Aorta (tissue), 5 donors: ENCODE measurements at regions not wholly inside any gene's neighbourhood (a gene's known extent, or its start where the extent isn't known, plus 50 kb on each side); places are given as distances from the start of the nearest gene placed in this dataset.

ENCODE experiments used
- ATAC-seq: fragments of 200-7000 bp; cut with Tn5 transposase; one replicate; pipeline ENCODE4 v1.9.1; 2022; ENCODE audit warnings: moderate library complexity; ENCODE audit not compliant: low FRiP score
- DNase-seq, 2 donors: peaks; one replicate each; pipeline ENCODE4 v3.0.0-alpha.2; 2020
- H3K27ac ChIP-seq, 2 donors: one replicate each; pipeline ENCODE4 v1.5.1; 2013; ENCODE audit warnings: low read length in 2 of 2, mild to moderate bottlenecking in 2 of 2, moderate library complexity in 2 of 2, control low read depth in 1 of 2, inconsistent platforms in 1 of 2, low read depth in 1 of 2
- H3K27me3 ChIP-seq, 2 donors: one replicate each; pipeline ENCODE4 v1.6.1; 2013; ENCODE audit warnings: control low read depth in 1 of 2, low read length in 1 of 2, mild to moderate bottlenecking in 1 of 2, moderate library complexity in 1 of 2; ENCODE audit not compliant: insufficient read depth in 2 of 2, control insufficient read depth in 1 of 2
- H3K36me3 ChIP-seq, 2 donors: one replicate each; pipeline ENCODE4 v1.6.1; 2013; ENCODE audit warnings: control low read depth in 1 of 2, low read length in 1 of 2, mild to moderate bottlenecking in 1 of 2; ENCODE audit not compliant: insufficient read depth in 2 of 2, control insufficient read depth in 1 of 2
- H3K4me1 ChIP-seq, 2 donors: one replicate each; pipeline ENCODE4 v1.6.1; 2013; ENCODE audit warnings: low read length in 2 of 2, control low read depth in 1 of 2, mild to moderate bottlenecking in 1 of 2, moderate library complexity in 1 of 2; ENCODE audit not compliant: insufficient read depth in 2 of 2, control insufficient read depth in 1 of 2
- H3K4me3 ChIP-seq, 2 donors: one replicate each; pipeline ENCODE4 v1.5.1; 2013; ENCODE audit warnings: low read length in 2 of 2, control low read depth in 1 of 2, mild to moderate bottlenecking in 1 of 2
- H3K9me3 ChIP-seq: one replicate; pipeline ENCODE4 v1.6.1; 2013; ENCODE audit warnings: mild to moderate bottlenecking, low read length; ENCODE audit not compliant: control insufficient read depth
- WGBS, 2 donors: extraction: QIAGEN DNeasy Blood & Tissue Kit; methylation state at CpG; one replicate each; pipeline ENCODE4 v1.1.7; 2013; 5-methylcytosine and 5-hydroxymethylcytosine counted together
- intact Hi-C, 2 donors: fragments of 100-400 bp; cut with DNase I; formaldehyde crosslinking; loops; one replicate each; pipeline versions ENCODE4 v1.14.2 to v1.15.0; 2022
- donor health status: healthy with polysubstance abuse.
- donor health status: Bipolar disorder and iron deficiency.
- donor health status: DM: no; HTN: no; CAD: no.
- donor health status: DM: no; HTN: no; CAD: no.
- donor health status: DM: yes; HTN: yes; CAD: no.

DNA sequence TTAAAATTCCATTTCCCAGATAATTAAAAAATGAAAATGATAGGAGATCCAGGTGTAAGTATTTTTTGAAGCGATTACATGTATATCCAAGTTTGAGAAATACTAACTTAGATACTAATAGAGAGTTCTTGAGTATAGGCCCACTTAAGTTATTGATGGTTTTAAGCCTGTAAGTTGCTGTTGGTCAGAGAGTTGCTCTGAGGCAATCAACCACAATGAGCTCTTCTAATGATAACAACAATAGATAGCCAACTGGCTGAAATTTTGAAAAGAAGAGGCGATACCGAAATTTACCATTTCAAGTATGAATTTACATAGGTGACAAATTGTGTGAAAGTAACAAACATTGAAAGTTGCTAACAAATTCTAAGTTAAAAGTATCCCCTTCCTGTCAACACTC lies 209.5 kb downstream of the MANEA start:
- Histone ChIP-seq H3K9me3 (no peaks in the 10 kb centered on the region), H3K4me3 (no peak overlapping the region), H3K4me1 (no peaks in the 10 kb centered on the region), H3K27ac (no peak overlapping the region), H3K36me3 (no peaks in the 10 kb centered on the region), H3K27me3 (no peaks in the 10 kb centered on the region)
- WGBS, 2 donors, result 84 to 90% methylated on average over 3 of the region's 3 CpGs
- DNase-seq (no peak), ATAC-seq (no peak)
- intact Hi-C loops, result no loop called here

DNA sequence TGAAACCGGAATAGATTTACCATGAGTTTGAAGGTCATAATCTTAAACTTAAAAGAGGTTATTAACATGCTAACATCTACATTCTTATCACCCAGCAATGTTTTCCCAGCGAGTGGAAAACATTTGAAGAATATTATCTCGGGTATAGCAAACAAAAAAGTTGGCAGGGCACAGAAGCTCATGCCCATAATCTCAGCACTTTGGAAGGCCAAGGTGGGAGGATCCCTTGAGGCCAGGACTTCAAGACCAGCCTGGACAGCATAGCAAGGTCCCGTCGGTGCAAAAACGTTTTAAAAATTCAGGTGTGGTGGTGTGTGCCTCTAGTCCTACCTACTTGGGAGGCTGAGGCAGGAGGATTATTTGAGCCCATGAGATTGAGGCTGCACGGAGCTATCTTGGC lies 213.5 kb downstream of the MANEA start:
- ATAC-seq, result no peak
- Histone ChIP-seq H3K27ac (no peak overlapping the region), H3K36me3 (no peaks in the 10 kb centered on the region), H3K27me3 (no peaks in the 10 kb centered on the region), H3K9me3 (peaks cover 2% of the 10 kb centered on the region), H3K4me1 (no peaks in the 10 kb centered on the region), H3K4me3 (no peak overlapping the region)
- DNase-seq, result no peak
- WGBS, 2 donors, result 62% methylated on average over 7 of the region's 7 CpGs
- intact Hi-C loops, result no loop called here

DNA sequence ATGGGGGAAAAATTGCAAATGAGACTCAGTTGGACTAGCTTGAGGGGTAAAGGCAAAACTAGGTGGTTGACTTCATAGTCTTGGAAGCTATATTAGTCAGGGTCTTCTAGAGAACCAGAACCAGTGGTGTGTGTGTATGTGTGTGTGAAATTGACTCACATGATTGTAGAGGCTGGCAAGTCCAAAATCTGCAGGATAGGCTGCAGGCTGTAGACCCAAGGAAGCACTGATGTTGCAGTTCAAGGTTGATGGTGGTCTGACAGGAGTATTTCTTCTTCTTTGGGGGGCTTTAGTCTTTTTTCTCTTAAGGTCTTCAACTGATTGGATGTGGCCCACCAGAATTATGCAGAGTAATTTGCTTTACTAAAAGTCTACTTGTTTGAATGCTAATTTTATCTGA lies 217.4 kb downstream of the MANEA start:
- H3K27me3 ChIP-seq, result no peaks in the 10 kb centered on the region
- DNase-seq, result no peak
- no peak for ATAC-seq
- no peak overlapping the region for H3K4me3 ChIP-seq
- intact Hi-C loops, result no loop called here
- no peak overlapping the region for H3K27ac ChIP-seq
- no peaks in the 10 kb centered on the region for H3K4me1 ChIP-seq
- no peaks in the 10 kb centered on the region for H3K36me3 ChIP-seq
- H3K9me3 ChIP-seq, result peaks cover 2% of the 10 kb centered on the region

DNA sequence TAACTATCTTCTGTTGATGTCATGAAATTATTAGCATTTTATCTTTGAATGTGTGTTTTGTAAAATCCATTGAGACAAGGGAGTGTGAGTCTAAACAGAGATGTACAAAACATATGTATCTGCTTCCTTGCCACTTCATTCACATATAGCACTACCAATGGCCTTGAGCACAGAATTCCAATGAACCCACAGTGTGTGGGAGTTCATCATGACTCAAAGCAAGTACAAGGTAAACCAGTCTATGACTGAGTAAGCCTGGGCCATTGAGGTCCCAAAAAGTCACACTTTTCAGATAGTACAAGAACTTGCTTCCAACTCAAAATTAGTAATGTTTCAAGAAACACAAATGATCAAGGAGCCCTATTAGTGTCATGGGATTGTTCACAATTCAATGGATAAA lies 218.6 kb downstream of the MANEA start:
- DNase-seq, result no peak
- Histone ChIP-seq H3K4me1 (no peaks in the 10 kb centered on the region), H3K36me3 (no peaks in the 10 kb centered on the region), H3K9me3 (peaks cover 2% of the 10 kb centered on the region), H3K27ac (no peak overlapping the region), H3K4me3 (no peak overlapping the region), H3K27me3 (no peaks in the 10 kb centered on the region)
- no peak for ATAC-seq
- intact Hi-C loops, result no loop called here

DNA sequence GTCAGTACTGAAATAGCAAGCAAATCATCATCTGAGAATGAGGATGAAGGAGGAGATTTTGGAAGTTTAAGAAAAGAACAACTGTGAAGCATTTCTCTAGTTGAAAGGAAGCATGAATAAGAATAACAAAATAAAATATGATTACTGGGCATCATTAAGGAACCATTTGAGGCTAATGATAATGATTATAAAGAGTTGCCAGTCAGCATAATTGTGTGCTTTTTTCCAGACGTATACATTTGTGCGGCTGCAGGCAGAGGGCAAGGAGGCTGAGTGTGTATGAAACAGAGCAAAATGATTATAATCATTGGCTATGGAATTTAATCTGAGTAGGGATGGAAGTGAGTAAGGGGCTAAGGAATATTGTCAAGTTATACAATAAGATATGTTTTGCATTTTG lies 218.7 kb upstream of the FUT9 start:
- intact Hi-C loops, result no loop called here
- no peak overlapping the region for H3K4me3 ChIP-seq
- peaks cover 2% of the 10 kb centered on the region for H3K9me3 ChIP-seq
- no peak overlapping the region for H3K27ac ChIP-seq
- DNase-seq (no peak), ATAC-seq (no peak)
- H3K4me1 ChIP-seq, result no peaks in the 10 kb centered on the region
- H3K27me3 ChIP-seq, result no peaks in the 10 kb centered on the region
- H3K36me3 ChIP-seq, result no peaks in the 10 kb centered on the region
- WGBS, 2 donors, result 85 to 86% methylated on average over 2 of the region's 2 CpGs

DNA sequence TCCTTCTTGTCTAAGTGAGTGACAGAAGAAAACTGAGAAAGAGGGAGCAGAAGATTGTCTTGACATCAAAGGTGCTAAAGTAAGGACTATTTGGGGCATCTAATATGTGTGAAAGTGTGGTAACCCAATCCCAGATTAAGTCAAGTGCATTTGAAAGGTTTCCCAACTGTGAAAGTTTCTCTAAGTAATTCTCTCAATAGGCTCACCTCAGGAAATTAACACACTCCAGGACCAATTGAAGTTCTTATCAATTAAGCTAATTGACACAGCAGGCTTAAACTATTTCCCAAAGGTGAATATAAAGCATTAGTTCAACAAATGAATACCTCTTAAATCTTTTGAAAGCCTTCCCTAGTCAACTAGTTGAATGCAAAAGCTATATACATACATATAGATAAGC lies 212.8 kb upstream of the FUT9 start:
- no peak overlapping the region for H3K4me3 ChIP-seq
- intact Hi-C loops, result no loop called here
- no peaks in the 10 kb centered on the region for H3K36me3 ChIP-seq
- DNase-seq (no peak), ATAC-seq (no peak)
- H3K27me3 ChIP-seq, result no peaks in the 10 kb centered on the region
- no peak overlapping the region for H3K27ac ChIP-seq
- H3K4me1 ChIP-seq, result no peaks in the 10 kb centered on the region
- no peaks in the 10 kb centered on the region for H3K9me3 ChIP-seq

DNA sequence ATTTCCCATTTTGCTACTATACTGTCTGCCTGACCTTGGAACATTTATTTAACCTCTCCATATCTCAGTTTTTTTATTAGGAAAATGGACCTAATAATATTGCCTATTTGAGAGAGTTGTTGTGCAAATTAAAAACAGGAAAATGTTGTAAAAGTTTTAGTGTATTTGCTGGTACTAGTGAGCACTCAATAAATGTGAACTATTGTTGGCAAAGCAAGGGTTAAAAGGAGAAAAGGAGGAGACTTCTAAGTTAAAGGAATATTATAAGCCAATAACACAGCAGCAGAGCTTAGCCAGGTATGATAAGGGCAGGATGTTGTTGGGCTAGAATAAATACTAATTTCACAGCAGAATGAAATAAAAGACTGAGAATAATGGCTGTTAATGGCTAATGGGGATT lies 211.9 kb upstream of the FUT9 start:
- no peaks in the 10 kb centered on the region for H3K4me1 ChIP-seq
- H3K4me3 ChIP-seq, result no peak overlapping the region
- no peak overlapping the region for H3K27ac ChIP-seq
- no peaks in the 10 kb centered on the region for H3K27me3 ChIP-seq
- no peaks in the 10 kb centered on the region for H3K36me3 ChIP-seq
- intact Hi-C loops, result no loop called here
- no peak for ATAC-seq
- DNase-seq, result no peak
- H3K9me3 ChIP-seq, result no peaks in the 10 kb centered on the region

DNA sequence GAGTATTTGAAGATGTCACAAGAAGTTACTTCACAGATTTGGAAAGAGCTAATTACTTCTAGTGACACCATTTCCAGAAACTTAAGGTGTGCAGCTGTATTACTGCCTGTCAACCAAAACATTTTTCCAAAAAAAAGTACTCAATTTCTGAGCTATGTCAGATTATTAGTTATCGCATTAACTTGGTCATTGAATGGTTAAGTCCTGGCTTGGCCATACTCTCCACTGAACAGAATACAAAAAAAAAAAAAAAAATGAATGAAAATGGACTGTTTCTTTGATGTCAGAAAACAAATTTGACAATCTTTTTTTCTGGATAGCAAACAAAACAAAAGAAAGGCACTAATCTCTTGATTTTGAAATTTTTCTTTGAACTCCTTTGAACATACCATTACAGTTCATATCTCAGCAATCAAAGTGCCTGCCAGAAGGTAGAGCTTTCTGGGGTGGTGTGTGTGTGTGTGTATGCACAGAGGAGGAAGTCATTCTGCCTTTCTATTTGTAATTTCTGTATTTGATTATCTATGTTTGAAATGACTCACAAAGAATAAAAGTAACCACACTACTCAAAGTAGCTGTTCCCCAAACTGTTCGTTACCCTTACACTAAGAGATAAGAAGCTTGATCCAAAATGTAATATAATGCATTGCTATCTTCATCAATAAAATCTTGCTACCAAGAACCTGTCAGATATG lies 210.8 kb upstream of the FUT9 start:
- ATAC-seq (no peak), DNase-seq (no peak)
- Histone ChIP-seq H3K27ac (no peak overlapping the region), H3K36me3 (no peaks in the 10 kb centered on the region), H3K4me3 (no peak overlapping the region), H3K9me3 (no peaks in the 10 kb centered on the region), H3K4me1 (no peaks in the 10 kb centered on the region), H3K27me3 (no peaks in the 10 kb centered on the region)
- WGBS, 2 donors, result 86 to 91% methylated on average over 2 of the region's 2 CpGs
- intact Hi-C loops, result no loop called here

DNA sequence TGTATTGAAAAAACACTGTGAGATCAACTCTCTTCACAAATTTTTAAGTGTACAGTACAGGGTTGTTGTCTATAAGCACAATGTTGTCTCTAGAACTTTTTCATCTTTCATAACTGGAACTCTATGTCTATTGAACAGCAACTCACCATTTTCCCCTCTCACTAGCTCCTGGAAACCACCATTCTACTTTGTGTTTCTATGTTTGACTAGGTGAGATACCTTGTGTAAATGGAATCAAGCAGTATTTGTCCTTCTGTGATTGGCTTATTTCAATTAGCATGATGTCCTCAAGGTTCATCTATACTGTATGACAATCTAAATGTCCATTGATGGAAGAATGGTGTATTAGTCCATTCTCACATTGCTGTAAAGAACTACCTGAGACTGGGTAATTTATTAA lies 210.1 kb upstream of the FUT9 start:
- H3K4me1 ChIP-seq, result no peaks in the 10 kb centered on the region
- DNase-seq, result no peak
- intact Hi-C loops, result no loop called here
- H3K27ac ChIP-seq, result no peak overlapping the region
- H3K36me3 ChIP-seq, result no peaks in the 10 kb centered on the region
- no peak overlapping the region for H3K4me3 ChIP-seq
- no peak for ATAC-seq
- no peaks in the 10 kb centered on the region for H3K9me3 ChIP-seq
- H3K27me3 ChIP-seq, result no peaks in the 10 kb centered on the region
